OCI-LY7 (cell line): ENCODE measurements at regions not wholly inside any gene's neighbourhood (a gene's known extent, or its start where the extent isn't known, plus 50 kb on each side); places are given as distances from the start of the nearest gene placed in this dataset.
"Not testable (repeated sequence)": the region's sequence is repeated elsewhere in the genome, so short reads cannot be mapped to it uniquely, and the experiment has no call there.

Source experiments
- BruUV-seq: library from RNA; stranded (reverse); fragments of 400-500 nt; replicated peaks from 2 replicates; lab custom pipeline; 2021; lab: Mats Ljungman, UMichigan
- CTCF ChIA-PET: fragments of 300-600 bp; sonication (Branson Sonifier 250); formaldehyde crosslinking; loops from one replicate; lab custom pipeline; 2022; ENCODE audit warnings: antibody characterized with exemption; ENCODE audit not compliant: unreplicated experiment; lab: Charles Lee
- POLR2A ChIA-PET: fragments of 300-600 bp; sonication (Branson Sonifier 250); formaldehyde crosslinking; loops from one replicate; lab custom pipeline; 2022; ENCODE audit warnings: antibody characterized with exemption; lab: Charles Lee
- DNase-seq: peaks from one replicate; pipeline ENCODE4 v3.0.0-alpha.2; 2015; ENCODE audit warnings: low spot score
- H2AFZ ChIP-seq: fragments of 200-600 bp; sonication (generic), shearing (Covaris generic); 2 replicates; pipeline ENCODE4 v1.6.1; 2014; ENCODE audit warnings: mild to moderate bottlenecking, antibody characterized with exemption, low read length, moderate library complexity
- H3K27ac ChIP-seq: fragments of 200-600 bp; sonication (generic); 2 replicates; pipeline ENCODE4 v1.5.1; 2014; ENCODE audit warnings: mixed run types, low read depth, mild to moderate bottlenecking, moderate library complexity, low read length, inconsistent platforms; ENCODE audit not compliant: poor library complexity, severe bottlenecking
- H3K36me3 ChIP-seq: fragments of 200-600 bp; sonication (generic); 2 replicates; pipeline ENCODE4 v1.6.1; 2014; ENCODE audit warnings: mild to moderate bottlenecking, antibody characterized with exemption, low read length, moderate library complexity, mixed read lengths; ENCODE audit not compliant: insufficient read depth
- H3K4me1 ChIP-seq: fragments of 200-600 bp; sonication (generic); 2 replicates; pipeline ENCODE4 v1.5.1; 2014; ENCODE audit warnings: mild to moderate bottlenecking, low read length; ENCODE audit not compliant: insufficient read depth, poor library complexity, severe bottlenecking
- H3K4me2 ChIP-seq: fragments of 200-600 bp; sonication (generic); 2 replicates; pipeline ENCODE4 v1.6.1; 2014; ENCODE audit warnings: mild to moderate bottlenecking, low read length
- H3K4me3 ChIP-seq: fragments of 200-600 bp; sonication (generic); 2 replicates; pipeline ENCODE4 v1.5.1; 2014; ENCODE audit warnings: mild to moderate bottlenecking, low read depth, low read length; ENCODE audit not compliant: poor library complexity, severe bottlenecking
- H3K79me2 ChIP-seq: fragments of 200-600 bp; sonication (generic); 2 replicates; pipeline ENCODE4 v1.6.1; 2016; ENCODE audit warnings: low read depth, mild to moderate bottlenecking, low read length, moderate library complexity, mixed read lengths; ENCODE audit not compliant: insufficient read depth
- H3K9me2 ChIP-seq: fragments of 200-600 bp; sonication (generic); 2 replicates; pipeline ENCODE4 v1.6.1; 2016; ENCODE audit warnings: mild to moderate bottlenecking, low read length, mixed read lengths; ENCODE audit not compliant: insufficient read depth
- H3K9me3 ChIP-seq: fragments of 200-600 bp; sonication (generic); 2 replicates; pipeline ENCODE4 v1.6.1; 2014; ENCODE audit warnings: mild to moderate bottlenecking, mixed run types, low read length, mixed read lengths
- H4K20me1 ChIP-seq: fragments of 200-600 bp; sonication (generic); 2 replicates; pipeline ENCODE4 v1.6.1; 2014; ENCODE audit warnings: mild to moderate bottlenecking, antibody characterized with exemption, low read length, moderate library complexity, mixed read lengths; ENCODE audit not compliant: insufficient read depth
- EZH2phosphoT487 ChIP-seq: fragments of 200-600 bp; sonication (generic); IDR thresholded peaks from 2 replicates; pipeline ENCODE4 v1.6.1; 2018; ENCODE audit warnings: low read depth, borderline replicate concordance, mild to moderate bottlenecking, mixed run types, antibody characterized with exemption, low read length, moderate library complexity, mixed read lengths
- intact Hi-C: fragments of 100-400 bp; cut with micrococcal nuclease; formaldehyde crosslinking; loops from one replicate; pipeline ENCODE4 v1.10.0; 2022; ENCODE audit not compliant: unreplicated experiment
- TF ChIP-seq, protein P1 (sequence below): fragments of 200-600 bp; sonication (generic); conservative IDR thresholded peaks from 2 replicates; pipeline ENCODE4 v1.5.1; 2014; ENCODE audit warnings: mild to moderate bottlenecking, antibody characterized with exemption, low read length, moderate library complexity, mixed read lengths

GRCh38 chrX:959595-959994, 252.9 kb downstream of the CRLF2 start:
- Histone ChIP-seq H3K9me3 (no peaks in the 10 kb centered on the region), H3K36me3 (no peaks in the 10 kb centered on the region), H3K27ac (no peak overlapping the region), H3K9me2 (no peaks in the 10 kb centered on the region), H3K4me2 (no peak overlapping the region), H4K20me1 (no peaks in the 10 kb centered on the region), H2AFZ (no peak overlapping the region), H3K79me2 (no peaks in the 10 kb centered on the region), H3K4me1 (no peaks in the 10 kb centered on the region), H3K4me3 (no peak overlapping the region)
- no TSS peak for BruUV-seq
- POLR2A ChIA-PET, result no interaction called here
- TF ChIP-seq EZH2phosphoT487, result no peak
- TF ChIP-seq, protein P1, sequence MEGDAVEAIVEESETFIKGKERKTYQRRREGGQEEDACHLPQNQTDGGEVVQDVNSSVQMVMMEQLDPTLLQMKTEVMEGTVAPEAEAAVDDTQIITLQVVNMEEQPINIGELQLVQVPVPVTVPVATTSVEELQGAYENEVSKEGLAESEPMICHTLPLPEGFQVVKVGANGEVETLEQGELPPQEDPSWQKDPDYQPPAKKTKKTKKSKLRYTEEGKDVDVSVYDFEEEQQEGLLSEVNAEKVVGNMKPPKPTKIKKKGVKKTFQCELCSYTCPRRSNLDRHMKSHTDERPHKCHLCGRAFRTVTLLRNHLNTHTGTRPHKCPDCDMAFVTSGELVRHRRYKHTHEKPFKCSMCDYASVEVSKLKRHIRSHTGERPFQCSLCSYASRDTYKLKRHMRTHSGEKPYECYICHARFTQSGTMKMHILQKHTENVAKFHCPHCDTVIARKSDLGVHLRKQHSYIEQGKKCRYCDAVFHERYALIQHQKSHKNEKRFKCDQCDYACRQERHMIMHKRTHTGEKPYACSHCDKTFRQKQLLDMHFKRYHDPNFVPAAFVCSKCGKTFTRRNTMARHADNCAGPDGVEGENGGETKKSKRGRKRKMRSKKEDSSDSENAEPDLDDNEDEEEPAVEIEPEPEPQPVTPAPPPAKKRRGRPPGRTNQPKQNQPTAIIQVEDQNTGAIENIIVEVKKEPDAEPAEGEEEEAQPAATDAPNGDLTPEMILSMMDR, result no peak
- DNase-seq, result no peak
- CTCF ChIA-PET, result no interaction called here
- intact Hi-C loops, result no loop called here

- H3K9me3 ChIP-seq, H3K4me2 ChIP-seq, BruUV-seq, H3K4me3 ChIP-seq, H2AFZ ChIP-seq, H4K20me1 ChIP-seq, H3K27ac ChIP-seq, H3K9me2 ChIP-seq, H3K36me3 ChIP-seq, POLR2A ChIA-PET, H3K4me1 ChIP-seq, DNase-seq, H3K79me2 ChIP-seq, CTCF ChIA-PET, intact Hi-C loops: not testable (repeated sequence)
Observed at GRCh38 chrX:955168-955781, 257.2 kb downstream of the CRLF2 start.

DNA sequence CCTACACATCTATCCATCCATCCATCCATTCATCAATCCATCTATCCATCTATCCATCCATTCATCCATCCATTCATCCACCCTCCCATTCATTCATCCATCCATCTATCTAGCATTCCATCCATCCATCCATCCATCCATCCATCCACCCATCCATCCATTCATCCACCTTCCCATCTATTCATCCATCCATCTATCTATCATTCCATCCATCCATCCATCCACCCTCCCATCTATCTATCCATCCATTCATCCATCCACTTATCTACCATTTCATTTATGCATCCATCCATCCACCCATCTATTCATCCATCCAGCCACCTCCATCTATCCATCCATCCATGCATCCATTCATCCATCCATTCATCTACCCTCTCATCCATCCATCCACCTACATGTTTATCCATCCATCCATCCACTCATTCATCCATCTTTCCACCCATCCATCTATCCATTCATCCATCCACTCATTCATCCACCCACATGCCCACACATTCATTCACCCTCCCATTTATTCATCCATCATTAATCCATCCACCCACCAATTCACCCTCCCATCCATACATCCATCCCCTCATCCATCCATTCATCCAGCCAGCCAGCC, 258.5 kb downstream of the CRLF2 start:
- BruUV-seq, result no TSS peak
- POLR2A ChIA-PET, result no interaction called here
- no peak overlapping the region for H3K4me3 ChIP-seq
- H3K9me3 ChIP-seq, result no peaks in the 10 kb centered on the region
- no peaks in the 10 kb centered on the region for H3K36me3 ChIP-seq
- TF ChIP-seq, protein P1, result no peak
- no peak for TF ChIP-seq EZH2phosphoT487
- H2AFZ ChIP-seq, result no peak overlapping the region
- no peak overlapping the region for H3K4me2 ChIP-seq
- no peak for DNase-seq
- no peaks in the 10 kb centered on the region for H3K9me2 ChIP-seq
- H3K27ac ChIP-seq, result no peak overlapping the region
- H3K4me1 ChIP-seq, result no peaks in the 10 kb centered on the region
- H3K79me2 ChIP-seq, result no peaks in the 10 kb centered on the region
- no peaks in the 10 kb centered on the region for H4K20me1 ChIP-seq
- intact Hi-C loops, result no loop called here
- CTCF ChIA-PET, result no interaction called here
